ENCODE measurements at regions not wholly inside any gene's neighbourhood (a gene's known extent, or its start where the extent isn't known, plus 50 kb on each side); places are given as distances from the start of the nearest gene placed in this dataset.
A peak's percentile ranks its signal among the peaks of the same experiment; 100 is the strongest.
"Not testable (repeated sequence)": the region's sequence is repeated elsewhere in the genome, so short reads cannot be mapped to it uniquely, and the experiment has no call there.

- no peaks in the 10 kb centered on the region for H3K36me3 ChIP-seq (ENCODE audit: low read depth)
- H3K4me2 ChIP-seq (ENCODE audit: unreplicated experiment) = no peak overlapping the region
- no peak overlapping the region for H3K9ac ChIP-seq
- no peak overlapping the region for H3K27ac ChIP-seq
- H3K4me1 ChIP-seq (ENCODE audit: insufficient read depth) = 0 out of 2 replicates have a peak, but pooled peaks cover 4% of the 10 kb centered on the region
- H3F3A ChIP-seq (ENCODE audit: insufficient read depth) = no peaks in the 10 kb centered on the region
- no peaks in the 10 kb centered on the region for H4K20me1 ChIP-seq (ENCODE audit: insufficient read depth)
- 95 to 96% methylated on average over 9 of the region's 9 CpGs for WGBS, 2 experiments (ENCODE audit: low coverage in 1 of 2, low lambda C conversion rate in 2 of 2, missing lambda C conversion rate in 2 of 2)
- no peaks in the 10 kb centered on the region for H3K9me2 ChIP-seq (ENCODE audit: insufficient read depth)
- peak overlapping the region; percentile 10; the same call in 1 of the 2 replicates for H2AFZ ChIP-seq
- H3K79me2 ChIP-seq (ENCODE audit: insufficient read depth) = no peaks in the 10 kb centered on the region
- no peak for TF ChIP-seq EZH2phosphoT487 (IDR thresholded peaks at IDR 0.05; ENCODE audit: insufficient read depth, low read depth)
- no peak for TF ChIP-seq EZH2 (IDR thresholded peaks at IDR 0.05; ENCODE audit: insufficient read depth, poor library complexity, severe bottlenecking)
- no peaks in the 10 kb centered on the region for H3K27me3 ChIP-seq (replicated peaks; ENCODE audit: insufficient read depth)
- in situ Hi-C loops (cut with MboI) = no loop called here
- H3K9me3 ChIP-seq (ENCODE audit: low read depth) = no peaks in the 10 kb centered on the region
- DNase-seq = no peak
- H3K4me3 ChIP-seq = no peak overlapping the region
These were observed 75.4 kb upstream of the ZNF217 start for GRCh38 chr20:53668992-53669391.

DNA sequence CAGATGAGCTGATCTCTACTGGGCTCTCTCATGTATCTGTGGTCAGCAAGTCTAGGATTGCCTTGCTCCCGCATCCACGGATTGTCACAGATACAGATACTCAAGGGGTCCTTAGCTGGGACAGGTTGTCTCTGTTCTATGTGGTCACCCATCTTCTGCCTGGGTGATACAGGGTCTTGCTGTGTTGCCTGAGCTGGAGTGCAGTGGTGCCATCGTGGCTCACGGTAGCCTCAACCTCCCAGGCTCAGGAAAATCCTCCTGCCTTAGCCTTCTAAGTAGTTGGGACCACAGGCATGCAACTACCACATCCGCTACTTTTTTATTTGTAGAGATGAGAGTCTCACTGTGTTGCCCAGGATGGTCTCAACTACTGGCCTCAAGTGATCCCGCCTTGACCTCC is 72.5 kb upstream of the ZNF217 start:
- H2AFZ ChIP-seq = no peak overlapping the region
- no peak for TF ChIP-seq EZH2phosphoT487 (IDR thresholded peaks at IDR 0.05; ENCODE audit: insufficient read depth, low read depth)
- TF ChIP-seq EZH2 (IDR thresholded peaks at IDR 0.05; ENCODE audit: insufficient read depth, poor library complexity, severe bottlenecking) = no peak
- 92 to 97% methylated on average over 6 of the region's 6 CpGs for WGBS, 2 experiments (ENCODE audit: low coverage in 1 of 2, low lambda C conversion rate in 2 of 2, missing lambda C conversion rate in 2 of 2)
- H4K20me1 ChIP-seq (ENCODE audit: insufficient read depth) = no peaks in the 10 kb centered on the region
- H3K9me2 ChIP-seq (ENCODE audit: insufficient read depth) = no peaks in the 10 kb centered on the region
- H3K4me1 ChIP-seq (ENCODE audit: insufficient read depth) = peaks cover 8% of the 10 kb centered on the region
- no peak for DNase-seq
- no peak overlapping the region for H3K9ac ChIP-seq
- H3K4me2 ChIP-seq (ENCODE audit: unreplicated experiment) = no peak overlapping the region
- H3K9me3 ChIP-seq (ENCODE audit: low read depth) = no peaks in the 10 kb centered on the region
- H3K36me3 ChIP-seq (ENCODE audit: low read depth) = no peaks in the 10 kb centered on the region
- H3K27me3 ChIP-seq (replicated peaks; ENCODE audit: insufficient read depth) = no peaks in the 10 kb centered on the region
- no peak overlapping the region for H3K4me3 ChIP-seq
- H3F3A ChIP-seq (ENCODE audit: insufficient read depth) = peaks cover 5% of the 10 kb centered on the region
- in situ Hi-C loops (cut with MboI) = no loop called here
- no peaks in the 10 kb centered on the region for H3K79me2 ChIP-seq (ENCODE audit: insufficient read depth)
- H3K27ac ChIP-seq = no peak overlapping the region

DNA sequence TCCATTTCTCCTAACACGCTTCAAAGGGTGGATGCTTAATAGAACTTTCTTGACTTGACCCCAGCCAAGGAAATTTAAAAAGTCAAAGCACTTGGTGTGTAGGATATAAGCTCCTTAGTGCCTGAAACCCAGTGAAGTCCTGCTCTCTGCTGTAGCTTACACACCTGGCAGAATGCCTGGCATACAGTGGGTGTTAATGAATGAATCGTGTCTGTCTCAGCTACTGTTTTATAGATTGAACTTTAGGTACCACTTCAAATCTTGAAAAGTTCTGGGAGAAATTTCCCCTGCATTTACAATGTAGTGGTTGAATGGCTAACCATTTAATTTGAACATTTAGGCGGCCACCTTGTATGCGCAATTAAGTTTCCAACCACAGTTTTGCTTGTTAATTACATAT is 70.5 kb upstream of the ZNF217 start:
- H2AFZ ChIP-seq = no peak overlapping the region
- H3K4me1 ChIP-seq (ENCODE audit: insufficient read depth) = peaks cover 23% of the 10 kb centered on the region
- peak; percentile 44 for DNase-seq
- in situ Hi-C loops (cut with MboI) = no loop called here
- H3K9me3 ChIP-seq (ENCODE audit: low read depth) = no peaks in the 10 kb centered on the region
- no peaks in the 10 kb centered on the region for H3K9me2 ChIP-seq (ENCODE audit: insufficient read depth)
- no peak overlapping the region for H3K9ac ChIP-seq
- H3K4me3 ChIP-seq = no peak overlapping the region
- no peaks in the 10 kb centered on the region for H3K79me2 ChIP-seq (ENCODE audit: insufficient read depth)
- WGBS, 2 experiments (ENCODE audit: low coverage in 1 of 2, low lambda C conversion rate in 2 of 2, missing lambda C conversion rate in 2 of 2) = 76 to 80% methylated on average over 4 of the region's 4 CpGs
- TF ChIP-seq EZH2phosphoT487 (IDR thresholded peaks at IDR 0.05; ENCODE audit: insufficient read depth, low read depth) (no peak), EZH2 (IDR thresholded peaks at IDR 0.05; ENCODE audit: insufficient read depth, poor library complexity, severe bottlenecking) (no peak)
- no peak overlapping the region for H3K4me2 ChIP-seq (ENCODE audit: unreplicated experiment)
- no peaks in the 10 kb centered on the region for H3K36me3 ChIP-seq (ENCODE audit: low read depth)
- peaks cover 14% of the 10 kb centered on the region for H3F3A ChIP-seq (ENCODE audit: insufficient read depth)
- H4K20me1 ChIP-seq (ENCODE audit: insufficient read depth) = no peaks in the 10 kb centered on the region
- H3K27me3 ChIP-seq (replicated peaks; ENCODE audit: insufficient read depth) = no peaks in the 10 kb centered on the region
- H3K27ac ChIP-seq = no peak overlapping the region

DNA sequence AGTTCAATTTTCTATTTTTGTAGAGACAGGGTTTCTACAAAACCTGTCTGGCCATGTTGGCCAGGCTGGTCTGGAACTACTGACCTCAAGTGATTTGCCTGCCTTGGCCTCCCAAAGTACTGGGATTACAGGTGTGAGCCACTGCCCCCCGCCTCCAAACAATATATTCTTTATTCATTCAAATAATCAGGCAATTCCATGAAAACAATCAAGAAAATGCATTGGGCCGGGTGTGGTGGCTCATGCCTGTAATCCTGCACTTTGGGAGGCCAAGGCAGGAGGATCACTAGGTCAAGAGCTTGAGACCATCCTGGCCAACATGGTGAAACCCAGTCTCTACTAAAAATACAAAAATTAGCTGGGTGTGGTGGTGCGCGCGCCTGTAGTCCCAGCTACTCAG is 69.9 kb upstream of the ZNF217 start:
- H3K36me3 ChIP-seq (ENCODE audit: low read depth); H3K79me2 ChIP-seq (ENCODE audit: insufficient read depth); H3K4me2 ChIP-seq (ENCODE audit: unreplicated experiment); H4K20me1 ChIP-seq (ENCODE audit: insufficient read depth); H3K9me3 ChIP-seq (ENCODE audit: low read depth); H3K27ac ChIP-seq; H3K4me3 ChIP-seq; in situ Hi-C loops (cut with MboI); H3K9me2 ChIP-seq (ENCODE audit: insufficient read depth); H3K27me3 ChIP-seq (replicated peaks; ENCODE audit: insufficient read depth); H3K9ac ChIP-seq; H2AFZ ChIP-seq; DNase-seq: not testable (repeated sequence)
- H3K4me1 ChIP-seq (ENCODE audit: insufficient read depth) = peaks cover 23% of the 10 kb centered on the region
- peaks cover 14% of the 10 kb centered on the region for H3F3A ChIP-seq (ENCODE audit: insufficient read depth)
- WGBS, 2 experiments (ENCODE audit: low coverage in 1 of 2, low lambda C conversion rate in 2 of 2, missing lambda C conversion rate in 2 of 2) = 98 to 99% methylated on average over 5 of the region's 5 CpGs

- H3F3A ChIP-seq (ENCODE audit: insufficient read depth) = peaks cover 23% of the 10 kb centered on the region
- H3K9ac ChIP-seq = no peak overlapping the region
- no peak overlapping the region for H3K27ac ChIP-seq
- no peak for DNase-seq
- H3K36me3 ChIP-seq (ENCODE audit: low read depth) = no peaks in the 10 kb centered on the region
- no peaks in the 10 kb centered on the region for H3K9me3 ChIP-seq (ENCODE audit: low read depth)
- H2AFZ ChIP-seq = no peak overlapping the region
- H3K4me1 ChIP-seq (ENCODE audit: insufficient read depth) = peaks cover 29% of the 10 kb centered on the region
- in situ Hi-C loops (cut with MboI) = no loop called here
- H4K20me1 ChIP-seq (ENCODE audit: insufficient read depth) = no peaks in the 10 kb centered on the region
- H3K4me2 ChIP-seq (ENCODE audit: unreplicated experiment) = no peak overlapping the region
- TF ChIP-seq EZH2phosphoT487 (IDR thresholded peaks at IDR 0.05; ENCODE audit: insufficient read depth, low read depth) = no peak
- H3K9me2 ChIP-seq (ENCODE audit: insufficient read depth) = no peaks in the 10 kb centered on the region
- no peaks in the 10 kb centered on the region for H3K27me3 ChIP-seq (replicated peaks; ENCODE audit: insufficient read depth)
- no peak overlapping the region for H3K4me3 ChIP-seq
- WGBS, 2 experiments (ENCODE audit: low coverage in 1 of 2, low lambda C conversion rate in 2 of 2, missing lambda C conversion rate in 2 of 2) = 83 to 85% methylated on average over 3 of the region's 3 CpGs
- no peaks in the 10 kb centered on the region for H3K79me2 ChIP-seq (ENCODE audit: insufficient read depth)
These were observed 69.0 kb upstream of the ZNF217 start for GRCh38 chr20:53662595-53662994.
